Activated CD8-positive, alpha-beta memory T cell treated with anti-CD3 and anti-CD28 coated beads, Interleukin-2, amount 50 U/mL, for 24 hours (primary cell): ENCODE measurements at regions not wholly inside any gene's neighbourhood (a gene's known extent, or its start where the extent isn't known, plus 50 kb on each side); places are given as distances from the start of the nearest gene placed in this dataset.
"Not testable (repeated sequence)": the region's sequence is repeated elsewhere in the genome, so short reads cannot be mapped to it uniquely, and the experiment has no call there.

Experiments used
- DNase-seq: peaks from one replicate; pipeline ENCODE4 v3.0.0-alpha.2; 2020; ENCODE audit errors: extremely low read depth

DNA sequence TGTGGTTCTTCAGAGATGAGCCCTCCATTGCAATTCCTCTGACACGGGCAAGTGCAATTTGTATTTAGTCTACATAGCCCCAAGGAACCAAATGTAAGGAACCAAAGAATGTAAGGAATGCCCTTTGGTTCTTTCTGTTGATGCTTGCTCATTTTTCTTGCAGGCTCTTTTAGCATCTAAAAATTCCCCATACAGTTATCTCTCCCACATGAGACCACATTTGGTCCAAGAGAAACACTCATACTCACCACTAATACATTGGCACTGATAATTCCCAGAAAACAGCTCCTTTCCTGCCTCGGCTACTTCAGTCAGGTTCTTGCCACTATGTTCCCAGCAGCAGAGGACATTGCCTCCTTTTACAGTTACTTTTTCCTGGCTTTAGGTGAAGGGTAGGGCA lies 332.6 kb downstream of the AEBP2 start:
- DNase-seq: no peak

DNA sequence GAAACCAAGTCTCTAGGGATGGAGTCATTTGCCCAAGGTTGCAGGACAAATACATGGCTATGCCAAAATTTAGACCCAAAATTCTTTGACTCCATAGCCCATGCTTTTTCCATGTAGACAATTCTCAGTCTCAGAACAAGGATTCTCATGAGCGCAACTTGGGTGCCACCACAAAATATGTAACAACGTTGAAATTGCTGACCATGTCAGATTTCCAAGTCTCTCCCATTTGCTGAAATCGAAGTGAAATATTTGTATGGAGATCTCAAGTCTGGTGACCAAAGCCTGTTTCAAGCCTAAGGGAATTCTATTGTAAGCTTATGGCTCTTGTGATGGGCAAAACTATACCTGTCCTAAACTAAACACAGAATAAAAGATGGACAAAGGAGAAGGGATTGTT lies 333.5 kb downstream of the AEBP2 start:
- DNase-seq: no peak

GRCh38 chr12:19775241-19775640 lies 335.9 kb downstream of the AEBP2 start:
- DNase-seq: no peak

DNA sequence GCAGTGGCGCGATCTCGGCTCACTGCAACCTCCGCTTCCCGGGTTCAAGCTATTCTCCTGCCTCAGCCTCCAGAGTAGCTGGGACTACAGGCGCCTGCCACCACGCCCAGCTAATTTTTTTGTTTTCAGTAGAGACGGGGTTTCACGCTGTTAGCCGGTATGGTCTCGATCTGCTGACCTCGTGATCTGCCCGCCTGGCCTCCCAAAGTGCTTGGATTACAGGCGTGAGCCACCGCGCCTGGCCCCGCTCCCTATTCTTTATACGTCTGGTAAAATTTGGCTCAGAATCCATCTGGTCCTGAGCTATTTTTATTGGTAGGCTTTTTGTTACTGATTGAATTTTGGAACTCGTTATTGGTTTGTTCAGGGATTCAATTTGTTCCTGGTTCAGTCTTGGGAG lies 336.7 kb downstream of the AEBP2 start:
- not testable (repeated sequence) for DNase-seq

- no peak for DNase-seq
Observed at GRCh38 chr12:19778172-19778571, 338.9 kb downstream of the AEBP2 start.

DNA sequence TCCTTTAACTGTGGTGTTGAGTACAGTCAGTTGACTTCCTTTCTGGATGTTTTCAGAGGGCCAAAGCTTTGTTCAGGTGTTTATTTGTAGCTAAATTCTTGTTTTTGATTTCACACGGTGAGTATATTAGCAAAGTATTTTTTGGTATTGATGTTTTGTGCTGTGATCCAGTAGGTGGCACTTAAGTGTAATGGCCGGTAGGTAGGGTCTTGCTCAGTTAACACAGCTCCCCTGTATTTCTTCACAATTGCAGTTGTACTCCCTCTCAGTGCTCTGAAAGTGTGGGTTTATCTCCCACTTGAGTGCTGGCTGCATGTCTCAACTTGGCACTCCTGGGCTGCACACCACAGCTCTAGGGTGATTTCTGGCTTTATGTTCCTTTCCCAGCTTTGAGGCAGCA lies 339.5 kb downstream of the AEBP2 start:
- no peak for DNase-seq

GRCh38 chr12:19779395-19780056 lies 340.2 kb downstream of the AEBP2 start:
- no peak for DNase-seq

GRCh38 chr12:19780460-19780859 lies 341.2 kb downstream of the AEBP2 start:
- DNase-seq: no peak

- DNase-seq: no peak
Observed at GRCh38 chr12:19783547-19784444, 344.5 kb downstream of the AEBP2 start.

GRCh38 chr12:19792028-19792427 lies 352.7 kb downstream of the AEBP2 start:
- no peak for DNase-seq

- no peak for DNase-seq
Observed at GRCh38 chr12:19794116-19794515, 354.8 kb downstream of the AEBP2 start.

DNA sequence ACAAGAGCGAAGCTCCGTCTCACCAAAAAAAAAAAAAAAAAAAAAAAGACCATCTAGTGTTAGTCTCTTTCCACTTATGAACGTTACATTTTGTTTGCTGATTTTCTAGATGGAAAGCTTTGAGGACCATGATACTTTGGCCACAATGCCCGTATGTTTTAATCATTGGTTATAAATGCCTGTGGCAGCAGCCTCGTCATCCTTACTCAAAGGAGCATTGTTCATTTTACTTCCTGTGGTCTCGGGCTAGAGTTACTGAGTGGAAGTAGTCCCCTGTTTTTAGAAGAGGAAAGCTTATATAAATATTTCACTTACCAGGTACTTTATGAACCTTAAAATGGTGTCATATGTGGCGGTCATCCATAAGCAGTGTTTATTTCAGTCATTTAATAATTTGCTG lies 359.9 kb downstream of the AEBP2 start:
- no peak for DNase-seq

DNA sequence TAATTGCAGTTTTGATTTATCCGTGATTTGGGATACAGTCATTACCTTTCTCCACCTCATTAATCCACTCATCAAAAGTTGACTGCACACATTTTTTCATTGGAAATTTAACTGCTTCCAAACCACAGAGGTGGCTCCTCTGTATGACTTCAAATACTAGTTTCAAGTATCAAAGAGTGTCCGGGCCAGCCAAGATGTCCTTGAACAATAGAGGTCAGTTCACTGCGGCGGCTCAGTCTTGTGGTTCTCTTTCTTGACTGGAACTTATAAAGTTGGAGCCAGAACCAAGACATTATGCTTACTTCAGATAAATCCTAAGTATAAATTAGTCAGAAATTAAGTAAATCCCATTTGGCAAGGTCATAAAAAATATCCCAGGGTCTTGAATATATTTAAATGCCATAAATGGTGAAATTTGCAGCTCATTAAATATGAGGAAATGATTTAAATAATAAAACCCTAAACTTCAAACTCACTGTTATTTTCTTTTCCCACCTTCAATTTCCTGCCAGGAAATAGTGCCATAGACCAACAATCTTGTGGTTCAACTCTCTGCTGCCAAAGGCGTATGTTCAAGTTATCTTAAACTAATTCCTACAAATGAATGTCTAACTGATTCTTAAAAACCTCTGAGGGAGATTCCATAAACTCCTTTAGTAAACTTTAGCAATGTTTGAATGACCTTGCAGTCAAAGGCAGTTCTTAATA lies 360.8 kb downstream of the AEBP2 start:
- no peak for DNase-seq

GRCh38 chr12:19800884-19801283 lies 361.6 kb downstream of the AEBP2 start:
- DNase-seq: no peak

DNA sequence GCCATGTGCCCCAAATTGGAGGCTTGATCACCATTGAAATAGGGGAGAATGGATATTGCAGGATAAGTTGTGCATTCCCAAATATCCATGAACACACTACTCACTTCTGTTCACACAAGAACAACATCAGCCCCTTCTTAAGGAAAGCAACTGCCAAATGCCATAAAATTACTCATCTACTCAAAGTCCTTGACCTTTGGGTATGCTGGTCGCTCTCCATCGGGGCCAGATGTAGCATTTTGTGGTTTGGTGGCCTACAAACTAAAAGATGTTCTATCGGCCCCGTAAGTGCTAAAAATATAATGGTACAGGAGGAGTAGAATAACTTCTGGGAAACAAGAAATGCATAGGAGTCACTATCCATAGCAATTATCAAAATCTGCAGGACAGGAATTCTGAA lies 362.6 kb downstream of the AEBP2 start:
- DNase-seq: no peak

DNA sequence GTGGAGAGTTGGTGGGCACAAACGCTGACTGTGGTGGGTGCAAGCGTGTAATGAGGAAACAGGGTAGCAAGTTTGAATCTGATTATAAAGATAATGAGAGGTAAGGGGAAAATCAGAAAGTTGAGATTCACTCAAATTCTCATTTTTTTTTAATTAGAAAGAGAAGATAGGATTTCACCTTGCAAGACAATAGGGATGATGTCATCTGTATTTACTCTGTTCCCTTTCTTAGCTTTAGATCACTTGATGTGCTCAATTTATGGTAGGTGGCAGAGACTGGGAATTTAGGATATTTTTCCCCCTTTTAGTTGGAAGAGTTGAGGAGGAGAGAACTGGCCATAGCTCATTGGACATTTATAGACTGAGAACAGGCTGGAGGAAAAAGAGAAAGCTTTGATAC lies 363.6 kb downstream of the AEBP2 start:
- DNase-seq: no peak

DNA sequence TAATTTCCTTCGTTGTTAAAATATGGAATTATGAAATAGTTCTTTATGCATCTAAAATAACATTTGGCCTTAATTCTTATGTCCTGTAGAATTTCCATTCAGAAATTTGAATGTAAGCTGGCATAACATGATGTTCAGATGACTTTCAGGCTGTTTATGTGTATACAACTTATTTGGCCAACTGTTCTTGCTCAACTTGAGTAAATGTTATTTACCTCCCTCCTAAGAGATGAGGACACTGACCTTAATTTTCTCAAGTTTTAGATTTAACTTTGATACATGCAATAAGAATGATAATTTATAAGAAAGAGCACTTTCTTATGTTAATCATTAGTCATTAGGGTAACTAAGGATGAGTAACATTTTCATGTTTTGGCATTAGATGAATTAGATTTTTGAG lies 365.4 kb downstream of the AEBP2 start:
- no peak for DNase-seq

- DNase-seq: no peak
Observed at GRCh38 chr12:19808371-19808770, 369.1 kb downstream of the AEBP2 start.

GRCh38 chr12:19810213-19810612 lies 370.9 kb downstream of the AEBP2 start:
- no peak for DNase-seq

GRCh38 chr12:19811922-19812321 lies 372.6 kb downstream of the AEBP2 start:
- DNase-seq: no peak

- DNase-seq: no peak
Observed at GRCh38 chr12:19819231-19819630, 379.9 kb downstream of the AEBP2 start.

GRCh38 chr12:19822476-19822875 lies 383.2 kb downstream of the AEBP2 start:
- no peak for DNase-seq

GRCh38 chr12:19823326-19823725 lies 384.0 kb downstream of the AEBP2 start:
- DNase-seq: not testable (repeated sequence)
